GM23338 (cell line): ENCODE measurements at regions not wholly inside any gene's neighbourhood (a gene's known extent, or its start where the extent isn't known, plus 50 kb on each side); places are given as distances from the start of the nearest gene placed in this dataset.

Source experiments
- ATAC-seq: fragments of 200-7000 bp; cut with Tn5 transposase; 3 replicates; pipeline ENCODE4 v1.9.1; 2020
- DNase-seq: peaks from one replicate; pipeline ENCODE4 v3.0.0-alpha.2; 2015; ENCODE audit warnings: low spot score
- H2AFZ ChIP-seq: fragments of 200-600 bp; sonication (generic); 2 replicates; pipeline ENCODE4 v1.8.0; 2016; ENCODE audit warnings: antibody characterized with exemption, mild to moderate bottlenecking, moderate library complexity
- H3F3A ChIP-seq: fragments of 200-600 bp; sonication (generic); replicated peaks from 2 replicates; pipeline ENCODE4 v1.8.0; 2017; ENCODE audit warnings: antibody characterized with exemption, mixed run types, low read depth
- H3K27ac ChIP-seq: fragments of 200-600 bp; sonication (generic); 2 replicates; pipeline ENCODE4 v1.6.1; 2016; ENCODE audit warnings: low read depth
- H3K27me3 ChIP-seq: fragments of 200-600 bp; sonication (generic); 2 replicates; pipeline ENCODE4 v1.8.0; 2016; ENCODE audit warnings: mild to moderate bottlenecking, mixed run types, moderate library complexity; ENCODE audit not compliant: insufficient read depth
- H3K36me3 ChIP-seq: fragments of 200-600 bp; sonication (generic); 2 replicates; pipeline ENCODE4 v1.8.0; 2016; ENCODE audit warnings: mild to moderate bottlenecking; ENCODE audit not compliant: insufficient read depth
- H3K4me1 ChIP-seq: fragments of 200-600 bp; sonication (generic); 2 replicates; pipeline ENCODE4 v1.8.0; 2016; ENCODE audit warnings: mild to moderate bottlenecking, moderate library complexity; ENCODE audit not compliant: insufficient read depth
- H3K4me2 ChIP-seq: fragments of 200-600 bp; sonication (generic); 2 replicates; pipeline ENCODE4 v1.7.1; 2017; ENCODE audit warnings: mixed run types
- H3K4me3 ChIP-seq: fragments of 200-600 bp; sonication (generic); 2 replicates; pipeline ENCODE4 v1.6.1; 2016; ENCODE audit warnings: mixed run types
- H3K79me2 ChIP-seq: fragments of 200-600 bp; sonication (generic); replicated peaks from 2 replicates; pipeline ENCODE4 v1.8.0; 2017; ENCODE audit warnings: mild to moderate bottlenecking; ENCODE audit not compliant: insufficient read depth
- H3K9me2 ChIP-seq: fragments of 200-600 bp; sonication (generic); 2 replicates; pipeline ENCODE4 v1.8.0; 2017; ENCODE audit not compliant: insufficient read depth
- H4K20me1 ChIP-seq: fragments of 200-600 bp; sonication (generic); replicated peaks from 2 replicates; pipeline ENCODE4 v1.8.0; 2017; ENCODE audit warnings: mild to moderate bottlenecking; ENCODE audit not compliant: insufficient read depth
- H3K27ac Mint-ChIP-seq: 2 replicates; pipeline ENCODE4 v1.8.0; 2020; ENCODE audit warnings: inconsistent platforms, mild to moderate bottlenecking, moderate library complexity, mixed read lengths
- H3K27me3 Mint-ChIP-seq: 3 replicates; pipeline ENCODE4 v1.8.0; 2022; ENCODE audit warnings: low read depth, mild to moderate bottlenecking, moderate library complexity, mixed read lengths, inconsistent platforms; ENCODE audit not compliant: insufficient read depth, poor library complexity
- H3K36me3 Mint-ChIP-seq: 3 replicates; pipeline ENCODE4 v1.8.0; 2021; ENCODE audit warnings: low read depth, mild to moderate bottlenecking, inconsistent platforms, moderate library complexity, mixed read lengths
- H3K4me1 Mint-ChIP-seq: 3 replicates; pipeline ENCODE4 v1.8.0; 2020; ENCODE audit warnings: mild to moderate bottlenecking, inconsistent platforms, mixed read lengths
- H3K4me3 Mint-ChIP-seq: 3 replicates; pipeline ENCODE4 v1.8.0; 2021; ENCODE audit warnings: moderate library complexity, mild to moderate bottlenecking, inconsistent platforms, mixed read lengths
- H3K9me3 Mint-ChIP-seq: 3 replicates; pipeline ENCODE4 v1.8.0; 2020; ENCODE audit warnings: moderate library complexity, mild to moderate bottlenecking, inconsistent platforms, mixed read lengths
- CREB1 ChIP-seq: fragments of 250-450 bp; sonication (Bioruptor Pico); IDR thresholded peaks from 2 replicates; pipeline ENCODE4 v1.5.0; 2020; ENCODE audit warnings: low read depth, mild to moderate bottlenecking, moderate library complexity
- ETS1 ChIP-seq: IDR thresholded peaks from 2 replicates; pipeline ENCODE4 v1.6.1; 2016; ENCODE audit warnings: antibody characterized with exemption
- EZH2 ChIP-seq: fragments of 200-600 bp; sonication (generic); IDR thresholded peaks from one replicate; pipeline ENCODE4 v1.8.0; 2017; ENCODE audit warnings: antibody characterized with exemption, mild to moderate bottlenecking, low read depth; ENCODE audit not compliant: unreplicated experiment
- EZH2phosphoT487 ChIP-seq: fragments of 200-600 bp; sonication (generic); IDR thresholded peaks from one replicate; pipeline ENCODE4 v1.8.1; 2018; ENCODE audit warnings: antibody characterized with exemption; ENCODE audit not compliant: unreplicated experiment
- JUNB ChIP-seq: IDR thresholded peaks from one replicate; pipeline ENCODE4 v1.6.1; 2016; ENCODE audit warnings: antibody characterized with exemption; ENCODE audit not compliant: unreplicated experiment
- NANOG ChIP-seq: IDR thresholded peaks from 2 replicates; pipeline ENCODE4 v1.6.1; 2016; ENCODE audit warnings: antibody characterized with exemption, borderline replicate concordance
- POLR2AphosphoS5 ChIP-seq: IDR thresholded peaks from 2 replicates; pipeline ENCODE4 v1.6.1; 2016; ENCODE audit warnings: antibody characterized with exemption, low read depth
- REST ChIP-seq: IDR thresholded peaks from one replicate; pipeline ENCODE4 v1.6.1; 2018; ENCODE audit warnings: antibody characterized with exemption; ENCODE audit not compliant: unreplicated experiment
- STAT1 ChIP-seq: IDR thresholded peaks from one replicate; pipeline ENCODE4 v1.6.1; 2016; ENCODE audit warnings: antibody characterized with exemption; ENCODE audit not compliant: unreplicated experiment
- ZNF114 ChIP-seq: fragments of 250-450 bp; sonication (Bioruptor Pico); IDR thresholded peaks from 2 replicates; pipeline ENCODE4 v1.5.0; 2020; ENCODE audit warnings: mild to moderate bottlenecking, moderate library complexity
- ZNF331 ChIP-seq: fragments of 250-450 bp; sonication (Bioruptor Pico); IDR thresholded peaks from 2 replicates; pipeline ENCODE4 v1.5.0; 2020; ENCODE audit warnings: low read depth, mild to moderate bottlenecking, moderate library complexity
- TF ChIP-seq, protein P1 (sequence below): fragments of 250-450 bp; sonication (Bioruptor Pico); IDR thresholded peaks from 2 replicates; pipeline ENCODE4 v1.5.0; 2020; ENCODE audit warnings: mild to moderate bottlenecking, moderate library complexity
- TF ChIP-seq, protein P2 (sequence below), 2 experiments: fragments of 200-600 bp in 1 of 2; sonication (generic) in 1 of 2; conservative IDR thresholded peaks; 2 replicates each; pipeline versions ENCODE4 v1.5.1 to v1.6.1; 2016 to 2017; ENCODE audit warnings: antibody characterized with exemption in 2 of 2, low read depth in 2 of 2, mild to moderate bottlenecking in 2 of 2, moderate library complexity in 1 of 2

GRCh38 chr1:166235728-166236127 lies 68.9 kb upstream of the FAM78B start (continued):
- no peak for TF ChIP-seq JUNB
- no peak for TF ChIP-seq CREB1 (CRISPR knock-in tag)
- no peak for TF ChIP-seq REST
- no peak for TF ChIP-seq STAT1
- TF ChIP-seq NANOG = no peak
- TF ChIP-seq ZNF331 (CRISPR knock-in tag) = no peak
- TF ChIP-seq EZH2 = no peak

DNA sequence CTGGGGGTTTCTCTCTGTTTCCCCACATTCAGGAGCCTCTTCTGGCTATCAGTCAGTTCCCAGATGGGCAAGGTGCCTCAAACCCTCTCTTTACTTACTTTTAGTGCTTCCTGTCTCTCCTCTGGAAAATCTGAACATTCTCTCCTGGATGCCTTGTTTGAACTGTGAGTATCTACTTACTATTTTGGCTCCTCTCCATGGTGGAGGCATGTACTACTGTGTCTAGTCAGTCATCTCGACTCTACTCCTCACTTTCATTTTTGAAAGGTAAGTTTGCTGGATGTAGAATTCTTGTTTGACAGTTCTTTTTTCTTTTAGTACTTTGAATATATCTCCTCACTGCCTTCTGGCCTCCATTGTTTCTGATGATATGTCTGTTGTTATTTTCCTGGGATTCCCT lies 70.9 kb upstream of the FAM78B start:
- Histone ChIP-seq H3K27ac (no peak overlapping the region), H3F3A (no peaks in the 10 kb centered on the region), H3K4me1 (no peaks in the 10 kb centered on the region), H3K36me3 (no peaks in the 10 kb centered on the region), H3K4me3 (no peak overlapping the region), H3K4me2 (no peak overlapping the region), H3K9me2 (0 out of 2 replicates have a peak, but pooled peaks cover 13% of the 10 kb centered on the region), H3K27me3 (no peaks in the 10 kb centered on the region), H2AFZ (no peak overlapping the region), H3K79me2 (no peaks in the 10 kb centered on the region), H4K20me1 (no peaks in the 10 kb centered on the region)
- Mint-ChIP-seq H3K4me1 (no peaks in the 10 kb centered on the region), H3K27ac (no peak overlapping the region), H3K27me3 (no peaks in the 10 kb centered on the region), H3K36me3 (no peaks in the 10 kb centered on the region), H3K4me3 (no peak overlapping the region), H3K9me3 (peaks cover 3% of the 10 kb centered on the region; the same call in 2 of the 3 replicates)
- DNase-seq = no peak
- no peak for ATAC-seq
- TF ChIP-seq EZH2 = no peak
- no peak for TF ChIP-seq ZNF331 (CRISPR knock-in tag)
- TF ChIP-seq, protein P1, sequence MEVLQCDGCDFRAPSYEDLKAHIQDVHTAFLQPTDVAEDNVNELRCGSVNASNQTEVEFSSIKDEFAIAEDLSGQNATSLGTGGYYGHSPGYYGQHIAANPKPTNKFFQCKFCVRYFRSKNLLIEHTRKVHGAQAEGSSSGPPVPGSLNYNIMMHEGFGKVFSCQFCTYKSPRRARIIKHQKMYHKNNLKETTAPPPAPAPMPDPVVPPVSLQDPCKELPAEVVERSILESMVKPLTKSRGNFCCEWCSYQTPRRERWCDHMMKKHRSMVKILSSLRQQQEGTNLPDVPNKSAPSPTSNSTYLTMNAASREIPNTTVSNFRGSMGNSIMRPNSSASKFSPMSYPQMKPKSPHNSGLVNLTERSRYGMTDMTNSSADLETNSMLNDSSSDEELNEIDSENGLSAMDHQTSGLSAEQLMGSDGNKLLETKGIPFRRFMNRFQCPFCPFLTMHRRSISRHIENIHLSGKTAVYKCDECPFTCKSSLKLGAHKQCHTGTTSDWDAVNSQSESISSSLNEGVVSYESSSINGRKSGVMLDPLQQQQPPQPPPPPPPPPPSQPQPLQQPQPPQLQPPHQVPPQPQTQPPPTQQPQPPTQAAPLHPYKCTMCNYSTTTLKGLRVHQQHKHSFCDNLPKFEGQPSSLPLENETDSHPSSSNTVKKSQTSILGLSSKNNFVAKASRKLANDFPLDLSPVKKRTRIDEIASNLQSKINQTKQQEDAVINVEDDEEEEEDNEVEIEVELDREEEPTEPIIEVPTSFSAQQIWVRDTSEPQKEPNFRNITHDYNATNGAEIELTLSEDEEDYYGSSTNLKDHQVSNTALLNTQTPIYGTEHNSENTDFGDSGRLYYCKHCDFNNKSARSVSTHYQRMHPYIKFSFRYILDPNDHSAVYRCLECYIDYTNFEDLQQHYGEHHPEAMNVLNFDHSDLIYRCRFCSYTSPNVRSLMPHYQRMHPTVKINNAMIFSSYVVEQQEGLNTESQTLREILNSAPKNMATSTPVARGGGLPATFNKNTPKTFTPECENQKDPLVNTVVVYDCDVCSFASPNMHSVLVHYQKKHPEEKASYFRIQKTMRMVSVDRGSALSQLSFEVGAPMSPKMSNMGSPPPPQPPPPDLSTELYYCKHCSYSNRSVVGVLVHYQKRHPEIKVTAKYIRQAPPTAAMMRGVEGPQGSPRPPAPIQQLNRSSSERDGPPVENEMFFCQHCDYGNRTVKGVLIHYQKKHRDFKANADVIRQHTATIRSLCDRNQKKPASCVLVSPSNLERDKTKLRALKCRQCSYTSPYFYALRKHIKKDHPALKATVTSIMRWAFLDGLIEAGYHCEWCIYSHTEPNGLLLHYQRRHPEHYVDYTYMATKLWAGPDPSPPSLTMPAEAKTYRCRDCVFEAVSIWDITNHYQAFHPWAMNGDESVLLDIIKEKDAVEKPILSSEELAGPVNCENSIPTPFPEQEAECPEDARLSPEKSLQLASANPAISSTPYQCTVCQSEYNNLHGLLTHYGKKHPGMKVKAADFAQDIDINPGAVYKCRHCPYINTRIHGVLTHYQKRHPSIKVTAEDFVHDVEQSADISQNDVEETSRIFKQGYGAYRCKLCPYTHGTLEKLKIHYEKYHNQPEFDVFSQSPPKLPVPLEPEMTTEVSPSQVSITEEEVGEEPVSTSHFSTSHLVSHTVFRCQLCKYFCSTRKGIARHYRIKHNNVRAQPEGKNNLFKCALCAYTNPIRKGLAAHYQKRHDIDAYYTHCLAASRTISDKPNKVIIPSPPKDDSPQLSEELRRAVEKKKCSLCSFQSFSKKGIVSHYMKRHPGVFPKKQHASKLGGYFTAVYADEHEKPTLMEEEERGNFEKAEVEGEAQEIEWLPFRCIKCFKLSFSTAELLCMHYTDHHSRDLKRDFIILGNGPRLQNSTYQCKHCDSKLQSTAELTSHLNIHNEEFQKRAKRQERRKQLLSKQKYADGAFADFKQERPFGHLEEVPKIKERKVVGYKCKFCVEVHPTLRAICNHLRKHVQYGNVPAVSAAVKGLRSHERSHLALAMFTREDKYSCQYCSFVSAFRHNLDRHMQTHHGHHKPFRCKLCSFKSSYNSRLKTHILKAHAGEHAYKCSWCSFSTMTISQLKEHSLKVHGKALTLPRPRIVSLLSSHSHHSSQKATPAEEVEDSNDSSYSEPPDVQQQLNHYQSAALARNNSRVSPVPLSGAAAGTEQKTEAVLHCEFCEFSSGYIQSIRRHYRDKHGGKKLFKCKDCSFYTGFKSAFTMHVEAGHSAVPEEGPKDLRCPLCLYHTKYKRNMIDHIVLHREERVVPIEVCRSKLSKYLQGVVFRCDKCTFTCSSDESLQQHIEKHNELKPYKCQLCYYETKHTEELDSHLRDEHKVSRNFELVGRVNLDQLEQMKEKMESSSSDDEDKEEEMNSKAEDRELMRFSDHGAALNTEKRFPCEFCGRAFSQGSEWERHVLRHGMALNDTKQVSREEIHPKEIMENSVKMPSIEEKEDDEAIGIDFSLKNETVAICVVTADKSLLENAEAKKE (CRISPR knock-in tag) = no peak
- TF ChIP-seq JUNB = no peak
- TF ChIP-seq NANOG = no peak
- no peak for TF ChIP-seq POLR2AphosphoS5
- no peak for TF ChIP-seq STAT1
- no peak for TF ChIP-seq EZH2phosphoT487
- no peak for TF ChIP-seq CREB1 (CRISPR knock-in tag)
- no peak for TF ChIP-seq ETS1
- TF ChIP-seq, protein P2, sequence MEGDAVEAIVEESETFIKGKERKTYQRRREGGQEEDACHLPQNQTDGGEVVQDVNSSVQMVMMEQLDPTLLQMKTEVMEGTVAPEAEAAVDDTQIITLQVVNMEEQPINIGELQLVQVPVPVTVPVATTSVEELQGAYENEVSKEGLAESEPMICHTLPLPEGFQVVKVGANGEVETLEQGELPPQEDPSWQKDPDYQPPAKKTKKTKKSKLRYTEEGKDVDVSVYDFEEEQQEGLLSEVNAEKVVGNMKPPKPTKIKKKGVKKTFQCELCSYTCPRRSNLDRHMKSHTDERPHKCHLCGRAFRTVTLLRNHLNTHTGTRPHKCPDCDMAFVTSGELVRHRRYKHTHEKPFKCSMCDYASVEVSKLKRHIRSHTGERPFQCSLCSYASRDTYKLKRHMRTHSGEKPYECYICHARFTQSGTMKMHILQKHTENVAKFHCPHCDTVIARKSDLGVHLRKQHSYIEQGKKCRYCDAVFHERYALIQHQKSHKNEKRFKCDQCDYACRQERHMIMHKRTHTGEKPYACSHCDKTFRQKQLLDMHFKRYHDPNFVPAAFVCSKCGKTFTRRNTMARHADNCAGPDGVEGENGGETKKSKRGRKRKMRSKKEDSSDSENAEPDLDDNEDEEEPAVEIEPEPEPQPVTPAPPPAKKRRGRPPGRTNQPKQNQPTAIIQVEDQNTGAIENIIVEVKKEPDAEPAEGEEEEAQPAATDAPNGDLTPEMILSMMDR (conservative IDR thresholded peaks at IDR 0.05; ENCODE audit: low read depth in 2 of 2) = no peak
- TF ChIP-seq ZNF114 (CRISPR knock-in tag) = no peak
